ENCODE measurements at regions not wholly inside any gene's neighbourhood (a gene's known extent, or its start where the extent isn't known, plus 50 kb on each side); places are given as distances from the start of the nearest gene placed in this dataset.

DNA sequence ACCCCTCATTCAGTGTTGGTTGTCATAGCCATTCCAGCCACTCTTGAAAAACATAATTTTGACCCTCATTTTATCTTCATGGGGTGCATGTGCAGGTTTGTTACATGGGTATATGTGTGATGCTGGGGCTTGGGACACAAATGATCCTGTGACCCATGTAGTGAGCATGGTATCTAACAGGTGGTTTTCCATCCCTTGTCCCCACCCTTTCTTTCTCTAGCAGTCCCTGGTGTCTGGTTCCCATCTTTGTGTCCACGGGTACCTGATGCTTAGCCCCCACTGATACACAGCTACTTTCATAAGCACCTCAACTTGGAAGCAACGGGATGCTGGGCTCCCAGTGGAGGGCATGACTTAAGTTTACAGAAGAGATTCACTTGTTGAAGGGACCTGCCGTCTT lies 373.5 kb downstream of the UQCRFS1 start:
- TF ChIP-seq POLR2A (IDR thresholded peaks at IDR 0.05), result no peak
- TF ChIP-seq, protein P1, sequence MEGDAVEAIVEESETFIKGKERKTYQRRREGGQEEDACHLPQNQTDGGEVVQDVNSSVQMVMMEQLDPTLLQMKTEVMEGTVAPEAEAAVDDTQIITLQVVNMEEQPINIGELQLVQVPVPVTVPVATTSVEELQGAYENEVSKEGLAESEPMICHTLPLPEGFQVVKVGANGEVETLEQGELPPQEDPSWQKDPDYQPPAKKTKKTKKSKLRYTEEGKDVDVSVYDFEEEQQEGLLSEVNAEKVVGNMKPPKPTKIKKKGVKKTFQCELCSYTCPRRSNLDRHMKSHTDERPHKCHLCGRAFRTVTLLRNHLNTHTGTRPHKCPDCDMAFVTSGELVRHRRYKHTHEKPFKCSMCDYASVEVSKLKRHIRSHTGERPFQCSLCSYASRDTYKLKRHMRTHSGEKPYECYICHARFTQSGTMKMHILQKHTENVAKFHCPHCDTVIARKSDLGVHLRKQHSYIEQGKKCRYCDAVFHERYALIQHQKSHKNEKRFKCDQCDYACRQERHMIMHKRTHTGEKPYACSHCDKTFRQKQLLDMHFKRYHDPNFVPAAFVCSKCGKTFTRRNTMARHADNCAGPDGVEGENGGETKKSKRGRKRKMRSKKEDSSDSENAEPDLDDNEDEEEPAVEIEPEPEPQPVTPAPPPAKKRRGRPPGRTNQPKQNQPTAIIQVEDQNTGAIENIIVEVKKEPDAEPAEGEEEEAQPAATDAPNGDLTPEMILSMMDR (IDR thresholded peaks at IDR 0.05), result no peak
